ENCODE measurements at regions not wholly inside any gene's neighbourhood (a gene's known extent, or its start where the extent isn't known, plus 50 kb on each side); places are given as distances from the start of the nearest gene placed in this dataset.
"Not testable (repeated sequence)": the region's sequence is repeated elsewhere in the genome, so short reads cannot be mapped to it uniquely, and the experiment has no call there.

GRCh38 chr7:23915236-23915635 is 205.2 kb downstream of the STK31 start:
- no peak for ATAC-seq
- H3K36me3 Mint-ChIP-seq (ENCODE audit: insufficient read depth) = no peaks in the 10 kb centered on the region
- peaks cover 19% of the 10 kb centered on the region for H3K27me3 Mint-ChIP-seq (ENCODE audit: low read depth)
- no peak overlapping the region for H3K4me3 Mint-ChIP-seq
- H3K4me1 Mint-ChIP-seq (ENCODE audit: low read depth) = no peaks in the 10 kb centered on the region
- H3K9me3 Mint-ChIP-seq = peaks cover 4% of the 10 kb centered on the region
- no peak for DNase-seq

DNA sequence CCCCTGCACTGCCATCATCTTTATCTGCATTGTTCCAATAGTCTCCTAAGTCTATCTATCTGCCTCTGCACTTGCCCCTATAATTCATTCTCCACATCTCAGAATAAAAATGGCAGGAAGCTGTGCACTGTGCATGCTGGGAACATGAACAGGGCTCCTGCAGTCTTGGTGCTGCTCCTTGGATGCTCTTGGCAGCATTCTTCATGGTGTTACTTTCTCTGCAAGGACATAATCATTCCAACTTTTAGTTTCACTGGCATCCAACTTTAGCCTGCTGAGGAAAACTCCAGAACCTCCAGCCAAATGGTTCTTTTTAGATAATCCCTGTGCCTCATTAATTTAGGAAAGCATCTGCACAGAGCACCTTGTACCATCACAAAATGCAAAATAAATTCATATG is 208.3 kb downstream of the STK31 start:
- no peaks in the 10 kb centered on the region for H3K9me3 Mint-ChIP-seq
- H3K36me3 Mint-ChIP-seq (ENCODE audit: insufficient read depth) = no peaks in the 10 kb centered on the region
- no peaks in the 10 kb centered on the region for H3K4me1 Mint-ChIP-seq (ENCODE audit: low read depth)

GRCh38 chr7:23918856-23919255 is 208.8 kb downstream of the STK31 start:
- Mint-ChIP-seq H3K4me3 (no peak overlapping the region), H3K4me1 (ENCODE audit: low read depth) (no peaks in the 10 kb centered on the region), H3K36me3 (ENCODE audit: insufficient read depth) (no peaks in the 10 kb centered on the region), H3K9me3 (no peaks in the 10 kb centered on the region), H3K27me3 (ENCODE audit: low read depth) (peaks cover 19% of the 10 kb centered on the region)
- peak in 1 of 2 donors; percentile 27 for ATAC-seq
- no peak for DNase-seq

More for the DNA sequence above, 208.3 kb downstream of the STK31 start:
- DNase-seq (no peak), ATAC-seq (no peak)
- Mint-ChIP-seq H3K4me3 (no peak overlapping the region), H3K27me3 (ENCODE audit: low read depth) (peaks cover 19% of the 10 kb centered on the region)

DNA sequence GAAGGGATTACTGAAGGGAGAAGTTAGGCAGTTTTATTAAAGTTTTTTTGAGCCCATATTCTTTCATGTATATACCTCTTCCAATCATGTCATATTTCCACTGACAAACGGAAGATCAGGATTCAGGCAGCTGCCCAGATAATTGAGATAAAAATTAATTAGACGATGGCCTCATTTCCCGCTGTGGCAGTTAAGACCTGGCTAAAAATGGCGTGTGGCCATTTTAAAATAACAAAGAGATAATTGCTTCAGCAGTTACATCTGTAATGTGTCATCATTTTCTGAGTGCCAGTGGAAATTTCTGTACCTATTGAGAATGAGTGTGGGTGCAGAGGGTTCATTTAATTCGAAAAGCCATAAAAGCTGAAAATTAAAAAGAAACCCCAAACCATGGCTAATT is 215.1 kb downstream of the STK31 start:
- H3K36me3 Mint-ChIP-seq (ENCODE audit: insufficient read depth) = no peaks in the 10 kb centered on the region
- no peak for DNase-seq
- no peak for ATAC-seq

DNA sequence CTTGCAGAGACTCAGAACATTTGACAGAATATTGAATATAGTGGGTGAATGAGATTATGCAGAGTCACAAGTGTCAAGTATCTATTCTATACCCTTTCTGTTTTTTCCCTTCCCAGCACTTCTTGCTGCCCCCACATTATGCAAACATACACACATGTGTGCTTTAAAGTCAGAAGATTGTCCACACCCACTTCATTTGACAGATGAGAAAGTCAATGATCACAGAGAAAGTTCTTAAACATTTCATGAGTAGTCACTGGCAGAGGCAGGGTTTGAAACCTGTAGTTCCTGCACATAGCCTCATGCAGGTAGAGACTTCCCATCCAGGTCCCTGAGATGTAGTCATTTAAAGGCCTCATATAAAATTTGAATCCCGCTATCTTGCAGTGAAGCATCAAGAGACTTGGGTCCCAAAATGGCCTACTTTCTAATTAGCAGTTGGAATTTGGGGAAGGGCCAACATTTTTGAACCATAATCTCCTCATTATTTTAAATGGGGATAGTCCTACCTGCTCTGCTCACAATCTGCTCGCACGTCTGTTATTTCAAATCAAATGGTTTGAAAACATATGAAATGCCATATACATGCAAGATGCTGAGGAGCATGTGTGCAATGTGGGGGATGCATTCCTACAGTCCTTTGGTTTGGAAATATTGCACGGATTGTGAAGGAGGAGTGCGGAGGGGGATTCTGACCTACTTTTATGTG is 217.8 kb downstream of the STK31 start:
- Mint-ChIP-seq H3K4me1 (ENCODE audit: low read depth) (no peaks in the 10 kb centered on the region), H3K9me3 (no peaks in the 10 kb centered on the region), H3K4me3 (no peak overlapping the region), H3K27me3 (ENCODE audit: low read depth) (no peaks in the 10 kb centered on the region), H3K36me3 (ENCODE audit: insufficient read depth) (no peaks in the 10 kb centered on the region)
- ATAC-seq (no peak), DNase-seq (no peak)

More for the DNA sequence above, 215.1 kb downstream of the STK31 start:
- Mint-ChIP-seq H3K4me3 (no peak overlapping the region), H3K4me1 (ENCODE audit: low read depth) (no peaks in the 10 kb centered on the region), H3K9me3 (no peaks in the 10 kb centered on the region), H3K27me3 (ENCODE audit: low read depth) (no peaks in the 10 kb centered on the region)

GRCh38 chr7:23928418-23928775 is 218.4 kb downstream of the STK31 start:
- H3K27me3 Mint-ChIP-seq (ENCODE audit: low read depth) = no peaks in the 10 kb centered on the region
- DNase-seq = no peak
- H3K4me3 Mint-ChIP-seq = no peak overlapping the region
- H3K9me3 Mint-ChIP-seq = no peaks in the 10 kb centered on the region
- H3K4me1 Mint-ChIP-seq (ENCODE audit: low read depth) = no peaks in the 10 kb centered on the region
- ATAC-seq = no peak
- H3K36me3 Mint-ChIP-seq (ENCODE audit: insufficient read depth) = no peaks in the 10 kb centered on the region

GRCh38 chr7:23930312-23930711 is 220.3 kb downstream of the STK31 start:
- Mint-ChIP-seq H3K4me3 (no peak overlapping the region), H3K36me3 (ENCODE audit: insufficient read depth) (no peaks in the 10 kb centered on the region), H3K4me1 (ENCODE audit: low read depth) (no peaks in the 10 kb centered on the region), H3K27me3 (ENCODE audit: low read depth) (no peaks in the 10 kb centered on the region), H3K9me3 (peaks cover 4% of the 10 kb centered on the region)
- ATAC-seq (no peak), DNase-seq (no peak)

DNA sequence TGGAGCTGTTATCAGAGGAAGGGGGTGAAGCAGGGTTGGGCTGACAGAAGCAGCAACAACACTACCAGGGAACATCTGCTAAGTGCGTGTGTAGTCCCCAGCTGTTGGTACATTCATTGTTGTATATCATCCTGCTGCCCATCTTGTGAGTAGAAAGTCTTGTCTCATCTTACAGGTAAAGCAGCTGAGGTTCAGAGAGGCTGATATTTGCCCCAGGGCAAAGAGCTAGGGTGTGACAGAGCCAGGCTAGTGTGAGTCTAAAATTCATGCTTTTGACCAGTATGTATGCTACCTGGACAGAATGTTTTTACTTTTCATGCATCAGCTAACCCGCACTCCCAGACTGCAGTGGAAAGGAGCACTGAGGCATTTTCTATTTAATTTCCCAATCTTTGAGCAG is 221.6 kb downstream of the STK31 start:
- ATAC-seq (no peak), DNase-seq (no peak)
- H3K36me3 Mint-ChIP-seq (ENCODE audit: insufficient read depth) = no peaks in the 10 kb centered on the region
- H3K4me1 Mint-ChIP-seq (ENCODE audit: low read depth) = no peaks in the 10 kb centered on the region
- H3K27me3 Mint-ChIP-seq (ENCODE audit: low read depth) = no peaks in the 10 kb centered on the region
- H3K9me3 Mint-ChIP-seq = peaks cover 4% of the 10 kb centered on the region
- no peak overlapping the region for H3K4me3 Mint-ChIP-seq

- ATAC-seq (no peak), DNase-seq (no peak)
- Mint-ChIP-seq H3K27me3 (ENCODE audit: low read depth) (peaks cover 11% of the 10 kb centered on the region), H3K9me3 (peaks cover 4% of the 10 kb centered on the region), H3K4me1 (ENCODE audit: low read depth) (no peaks in the 10 kb centered on the region), H3K36me3 (ENCODE audit: insufficient read depth) (no peaks in the 10 kb centered on the region), H3K4me3 (no peak overlapping the region)
These were observed 228.2 kb downstream of the STK31 start for GRCh38 chr7:23938215-23938614.

- H3K27me3 Mint-ChIP-seq (ENCODE audit: low read depth) = peaks cover 15% of the 10 kb centered on the region
- ATAC-seq = peak in 1 of 2 donors; percentile 46
These were observed 229.0 kb downstream of the STK31 start for GRCh38 chr7:23938937-23939552.

GRCh38 chr7:23939747-23940146 is 229.7 kb downstream of the STK31 start:
- ATAC-seq; DNase-seq; H3K4me3 Mint-ChIP-seq; H3K9me3 Mint-ChIP-seq; H3K36me3 Mint-ChIP-seq (ENCODE audit: insufficient read depth); H3K4me1 Mint-ChIP-seq (ENCODE audit: low read depth): not testable (repeated sequence)
- H3K27me3 Mint-ChIP-seq (ENCODE audit: low read depth) = peaks cover 20% of the 10 kb centered on the region

More at GRCh38 chr7:23938937-23939552, 229.0 kb downstream of the STK31 start:
- DNase-seq = no peak
- Mint-ChIP-seq H3K4me1 (ENCODE audit: low read depth) (no peaks in the 10 kb centered on the region), H3K9me3 (peaks cover 4% of the 10 kb centered on the region), H3K36me3 (ENCODE audit: insufficient read depth) (no peaks in the 10 kb centered on the region), H3K4me3 (no peak overlapping the region)

- no peak for DNase-seq
- no peaks in the 10 kb centered on the region for H3K36me3 Mint-ChIP-seq (ENCODE audit: insufficient read depth)
These were observed 231.5 kb downstream of the STK31 start for GRCh38 chr7:23941551-23941950.

GRCh38 chr7:23942032-23942431 is 232.0 kb downstream of the STK31 start:
- DNase-seq = no peak
- Mint-ChIP-seq H3K27me3 (ENCODE audit: low read depth) (peaks cover 24% of the 10 kb centered on the region), H3K4me1 (ENCODE audit: low read depth) (no peaks in the 10 kb centered on the region), H3K4me3 (no peak overlapping the region), H3K9me3 (peaks cover 21% of the 10 kb centered on the region), H3K36me3 (ENCODE audit: insufficient read depth) (no peaks in the 10 kb centered on the region)
- ATAC-seq = no peak

More at GRCh38 chr7:23941551-23941950, 231.5 kb downstream of the STK31 start:
- no peak for ATAC-seq
- Mint-ChIP-seq H3K9me3 (peaks cover 16% of the 10 kb centered on the region), H3K4me3 (no peak overlapping the region), H3K4me1 (ENCODE audit: low read depth) (no peaks in the 10 kb centered on the region), H3K27me3 (ENCODE audit: low read depth) (peaks cover 20% of the 10 kb centered on the region)

- ATAC-seq (no peak), DNase-seq (no peak)
- H3K36me3 Mint-ChIP-seq (ENCODE audit: insufficient read depth) = no peaks in the 10 kb centered on the region
- no peaks in the 10 kb centered on the region for H3K4me1 Mint-ChIP-seq (ENCODE audit: low read depth)
- no peak overlapping the region for H3K4me3 Mint-ChIP-seq
- H3K9me3 Mint-ChIP-seq = peaks cover 22% of the 10 kb centered on the region
- H3K27me3 Mint-ChIP-seq (ENCODE audit: low read depth) = peaks cover 27% of the 10 kb centered on the region
These were observed 234.1 kb downstream of the STK31 start for GRCh38 chr7:23944131-23944530.

DNA sequence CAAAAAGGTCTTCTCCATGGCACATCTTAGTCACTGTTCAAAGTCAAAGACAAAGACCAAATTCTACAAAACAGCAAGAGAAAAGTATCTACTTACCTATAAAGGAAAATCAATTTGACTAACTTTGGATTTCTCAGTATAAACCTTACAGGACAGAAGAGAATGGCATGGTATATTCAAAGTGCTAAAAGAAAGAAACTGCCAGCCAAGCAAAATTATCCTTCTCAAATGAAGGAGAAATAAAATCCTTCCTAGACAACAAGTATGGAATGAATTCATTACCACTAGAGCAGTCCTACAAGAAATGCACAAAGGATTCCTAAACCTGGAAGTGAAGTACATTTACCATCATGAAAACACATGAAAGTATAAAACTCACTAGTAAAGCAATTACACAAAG is 235.5 kb downstream of the STK31 start:
- Mint-ChIP-seq H3K4me1 (ENCODE audit: low read depth) (no peaks in the 10 kb centered on the region), H3K4me3 (no peak overlapping the region), H3K36me3 (ENCODE audit: insufficient read depth) (no peaks in the 10 kb centered on the region), H3K9me3 (peaks cover 25% of the 10 kb centered on the region), H3K27me3 (ENCODE audit: low read depth) (peaks cover 27% of the 10 kb centered on the region)
- DNase-seq (no peak), ATAC-seq (no peak)

Data from activated T-cell treated with anti-CD3 and anti-CD28 coated beads, Interleukin-2, amount 50 U/mL, for 4 hours (primary cell).